H54 (cell line): ENCODE measurements at regions not wholly inside any gene's neighbourhood (a gene's known extent, or its start where the extent isn't known, plus 50 kb on each side); places are given as distances from the start of the nearest gene placed in this dataset.
A peak's percentile ranks its signal among the peaks of the same experiment; 100 is the strongest.

Experiments
- DNase-seq: peaks from one replicate; pipeline ENCODE4 v3.0.0; 2011; ENCODE audit warnings: low spot score, mixed read lengths; ENCODE audit not compliant: insufficient read length
- FAIRE-seq: peaks from 3 replicates; lab custom pipeline; 2011; peaks lifted over from hg19 to GRCh38; lab: Jason Lieb, UNC
- POLR2A ChIP-seq: IDR thresholded peaks from 2 replicates; pipeline ENCODE4 v1.6.1; 2011; ENCODE audit warnings: low read depth, mild to moderate bottlenecking, low read length

DNA sequence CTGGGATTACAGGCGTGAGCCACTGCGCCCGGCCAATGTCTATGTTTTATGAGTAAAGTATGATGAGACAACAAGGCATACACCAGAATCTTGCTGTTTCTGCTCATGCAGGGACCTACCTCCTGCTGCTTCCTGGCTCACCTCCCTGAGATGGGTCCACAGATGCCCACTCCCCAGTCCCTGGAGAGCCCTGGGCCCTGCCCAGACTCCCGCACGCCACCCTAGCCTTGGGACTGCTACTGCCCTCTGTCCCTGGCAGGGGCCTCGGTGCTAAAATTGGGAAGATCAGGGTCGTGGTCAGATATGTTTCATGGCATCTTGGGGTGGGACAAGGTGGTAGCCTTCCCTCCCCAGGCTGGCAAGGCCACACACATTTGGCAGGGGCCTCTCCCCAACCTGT lies 84.3 kb upstream of the BCOR start:
- FAIRE-seq (no peak), DNase-seq (no peak)
- no peak for TF ChIP-seq POLR2A

DNA sequence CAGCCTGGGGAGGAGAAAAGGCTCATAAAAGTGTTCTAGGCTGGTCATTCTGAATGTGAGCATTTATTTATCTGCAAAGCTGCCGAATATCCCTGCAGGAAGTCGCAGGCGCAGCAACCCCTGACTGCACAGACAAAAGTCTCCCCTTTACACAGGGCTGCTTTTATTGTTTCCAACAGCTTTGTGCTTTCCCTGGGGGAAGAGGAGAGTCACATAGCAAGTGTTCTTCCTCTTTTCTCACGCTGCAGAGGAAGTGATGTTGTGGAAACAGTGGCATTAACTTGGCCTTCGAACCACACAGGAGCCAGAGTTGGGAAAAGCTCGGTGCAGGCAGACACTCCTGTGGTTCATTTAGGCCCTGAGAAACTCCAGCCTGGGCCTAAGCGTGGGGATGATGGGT lies 81.5 kb upstream of the BCOR start:
- TF ChIP-seq POLR2A: no peak
- no peak for DNase-seq
- no peak for FAIRE-seq

DNA sequence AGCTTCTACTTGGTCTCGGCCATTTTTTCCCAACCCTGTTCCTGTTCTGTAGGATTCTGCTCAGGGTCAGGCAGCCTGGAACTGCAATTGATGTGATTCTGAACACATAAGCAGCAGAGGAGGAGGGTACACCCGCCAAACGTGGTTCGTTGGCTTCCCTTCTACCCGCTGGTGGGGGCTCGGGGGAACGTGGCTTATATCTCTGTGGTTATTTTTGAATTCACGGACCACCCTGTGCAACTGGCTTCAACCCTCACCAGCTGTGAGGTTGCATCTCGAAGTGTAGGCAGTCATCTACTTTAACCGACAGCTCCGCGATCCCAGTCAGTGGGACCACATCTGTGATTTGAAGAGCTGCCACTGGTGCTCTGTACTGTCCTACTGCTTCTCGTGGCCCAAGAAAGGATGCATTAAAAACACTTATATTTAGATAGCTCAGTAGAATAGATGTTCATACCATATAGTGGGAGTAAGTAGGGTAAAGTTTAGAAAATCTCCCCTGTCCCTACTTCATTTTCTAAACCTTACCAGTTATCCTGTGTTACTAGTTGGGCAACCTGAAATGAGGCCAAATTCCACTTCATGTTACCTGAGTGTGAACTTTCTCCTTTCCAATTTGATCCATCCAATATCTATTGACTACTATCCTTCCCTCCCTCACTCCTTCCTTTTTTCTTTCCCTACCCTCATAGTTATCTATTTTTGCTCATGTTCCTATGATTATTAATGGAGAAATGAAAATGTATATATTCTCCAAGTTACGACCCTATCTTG lies 80.4 kb upstream of the BCOR start:
- FAIRE-seq: no peak
- no peak for TF ChIP-seq POLR2A
- DNase-seq: no peak

DNA sequence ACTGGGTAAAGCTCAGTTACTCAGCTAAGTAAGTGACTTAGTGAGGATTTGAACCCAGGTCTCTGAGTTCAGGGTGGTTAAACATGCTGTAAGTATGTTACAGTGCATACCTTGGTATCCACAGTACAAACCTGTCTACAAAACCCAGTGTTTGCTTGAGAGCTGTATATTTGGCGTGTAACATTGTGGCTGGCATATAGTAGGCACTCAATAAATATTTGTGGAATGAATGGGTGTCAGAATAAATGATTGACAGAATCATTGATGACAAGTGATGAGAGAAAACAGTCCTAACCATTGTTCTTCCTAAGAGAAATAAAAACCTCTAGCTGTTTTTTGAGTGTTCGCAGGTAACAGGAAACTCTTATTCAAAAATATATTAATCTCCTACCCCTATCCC lies 79.7 kb upstream of the BCOR start:
- DNase-seq (no peak), FAIRE-seq (no peak)
- no peak for TF ChIP-seq POLR2A

DNA sequence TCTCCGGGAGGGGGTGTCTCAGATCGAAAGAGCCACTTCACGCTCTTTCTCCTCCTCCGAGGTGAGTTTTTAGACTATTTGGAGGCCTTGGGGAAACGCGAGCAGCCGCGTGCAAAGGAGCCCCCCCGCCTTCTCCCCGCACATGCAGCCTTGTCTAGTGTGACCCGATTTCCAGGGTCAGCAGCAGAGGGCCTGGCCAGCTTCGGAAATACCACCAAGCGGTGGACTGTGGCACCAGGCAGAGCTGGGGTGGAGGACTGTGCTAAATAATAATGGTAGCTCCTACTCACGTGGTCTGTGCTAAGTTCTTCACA lies 79.3 kb upstream of the BCOR start:
- DNase-seq: no peak
- TF ChIP-seq POLR2A: no peak
- FAIRE-seq: no peak

DNA sequence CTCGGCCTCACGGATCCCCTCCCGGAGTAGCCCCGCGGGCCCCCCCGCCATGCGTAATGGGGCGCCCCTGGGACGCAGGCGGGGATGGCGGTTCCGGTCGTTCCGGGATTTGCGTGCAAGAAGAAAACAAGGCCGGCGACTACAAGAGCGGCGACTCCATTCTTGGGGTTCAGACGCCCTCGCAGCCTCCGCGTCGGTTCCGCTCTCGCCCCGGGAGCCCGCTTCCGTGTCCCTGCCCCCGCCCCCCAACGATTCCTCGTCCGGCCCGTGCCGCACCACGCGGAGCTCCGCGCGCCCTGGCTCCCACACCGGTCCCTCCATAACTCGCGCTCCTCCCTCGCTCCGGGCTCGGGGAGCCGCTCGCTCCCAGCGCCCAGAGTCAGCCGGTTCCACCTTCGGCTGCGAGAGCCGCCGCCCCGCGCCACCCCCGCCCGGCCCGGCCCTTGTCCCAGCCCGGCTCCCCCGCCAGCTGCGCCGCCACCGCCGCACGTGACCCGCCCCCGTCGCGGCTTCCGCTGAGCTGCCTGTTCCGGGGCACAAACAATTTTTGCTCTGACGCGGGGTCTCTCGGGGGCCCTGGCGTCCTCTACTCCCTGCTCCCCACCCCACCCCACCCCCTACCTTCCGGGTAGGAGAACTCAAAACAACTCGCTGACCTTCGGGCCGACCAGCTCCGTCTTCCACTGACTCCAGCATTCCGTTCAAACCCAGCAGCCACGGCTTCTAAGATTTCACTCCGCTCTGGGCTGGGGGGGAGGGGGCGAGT lies 78.8 kb upstream of the BCOR start:
- no peak for DNase-seq
- no peak for TF ChIP-seq POLR2A
- FAIRE-seq: no peak

DNA sequence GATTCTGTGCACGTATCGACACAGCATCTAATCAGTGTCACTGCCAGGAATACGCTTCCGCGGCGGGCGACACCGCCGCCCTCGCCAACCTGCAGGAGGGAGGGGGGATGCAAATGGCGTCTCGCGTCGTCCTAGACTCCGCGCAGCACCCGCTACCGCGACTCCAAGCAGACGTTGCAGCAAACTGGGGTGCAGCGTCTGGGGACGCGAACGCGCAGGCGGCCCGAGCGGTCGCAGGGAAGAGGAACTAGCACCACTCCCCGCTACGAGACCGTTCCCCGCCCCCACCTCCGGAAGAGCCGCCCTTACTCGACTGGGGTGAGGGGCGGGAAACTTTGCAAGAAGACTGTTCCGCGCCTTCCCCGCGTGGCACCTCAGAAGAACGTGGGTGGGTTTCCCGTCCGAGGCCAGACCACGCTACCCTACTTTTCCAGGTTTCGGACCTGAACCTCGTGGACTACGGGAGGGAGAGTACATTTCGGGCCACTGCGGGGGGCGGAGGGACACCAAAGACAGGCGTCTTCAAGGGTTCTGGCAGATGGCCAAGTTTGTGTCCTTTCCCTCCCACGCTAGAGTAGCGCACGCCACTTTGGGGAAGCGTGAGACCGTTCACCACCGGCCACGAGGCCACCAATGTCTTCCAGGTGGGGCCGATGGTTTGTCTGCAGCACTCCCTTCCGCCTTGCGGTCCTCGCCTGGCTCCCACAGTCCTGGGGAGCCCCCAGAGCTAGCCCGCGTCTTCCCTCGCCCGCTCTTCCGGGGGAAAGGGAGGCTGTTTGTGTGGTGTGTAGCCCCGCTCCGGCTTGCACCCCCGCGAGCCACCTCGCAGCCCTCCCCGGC lies 78.0 kb upstream of the BCOR start:
- DNase-seq (no peak), FAIRE-seq (no peak)
- 0 out of 2 replicates have a peak, but pooled peaks have one; percentile 13 for TF ChIP-seq POLR2A

DNA sequence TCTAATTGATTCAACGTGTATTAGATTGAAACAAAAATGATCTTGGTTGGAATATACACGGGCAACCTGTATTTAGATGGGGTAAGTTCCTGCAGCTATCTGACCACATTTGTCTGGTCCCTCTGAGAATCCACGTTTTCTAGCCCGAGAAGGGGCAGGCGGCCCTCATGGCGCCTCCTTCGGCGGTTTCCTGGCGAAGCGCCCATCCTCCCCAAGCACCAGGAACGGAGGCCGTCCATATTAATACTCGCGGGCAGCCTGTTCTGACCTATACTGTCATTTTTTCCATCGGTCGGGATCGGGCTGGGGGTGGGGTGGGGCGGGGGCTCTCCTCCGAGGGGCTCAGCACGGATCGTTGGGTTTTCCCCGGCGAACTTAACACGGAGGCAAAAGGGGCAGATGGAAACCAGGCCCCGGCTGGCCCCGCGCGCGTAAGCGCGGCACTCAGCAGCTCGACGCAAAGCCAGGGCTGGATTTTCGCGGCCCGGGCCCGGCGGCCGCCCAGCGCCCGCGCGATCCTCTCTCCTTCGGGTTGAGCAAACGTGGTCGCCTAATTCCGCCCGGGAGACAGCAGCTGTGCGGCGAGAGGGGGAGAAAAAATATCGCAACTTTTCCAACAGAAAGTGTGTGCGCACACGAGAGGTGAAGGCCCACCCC lies 77.2 kb upstream of the BCOR start:
- TF ChIP-seq POLR2A: no peak
- no peak for FAIRE-seq
- DNase-seq: no peak

DNA sequence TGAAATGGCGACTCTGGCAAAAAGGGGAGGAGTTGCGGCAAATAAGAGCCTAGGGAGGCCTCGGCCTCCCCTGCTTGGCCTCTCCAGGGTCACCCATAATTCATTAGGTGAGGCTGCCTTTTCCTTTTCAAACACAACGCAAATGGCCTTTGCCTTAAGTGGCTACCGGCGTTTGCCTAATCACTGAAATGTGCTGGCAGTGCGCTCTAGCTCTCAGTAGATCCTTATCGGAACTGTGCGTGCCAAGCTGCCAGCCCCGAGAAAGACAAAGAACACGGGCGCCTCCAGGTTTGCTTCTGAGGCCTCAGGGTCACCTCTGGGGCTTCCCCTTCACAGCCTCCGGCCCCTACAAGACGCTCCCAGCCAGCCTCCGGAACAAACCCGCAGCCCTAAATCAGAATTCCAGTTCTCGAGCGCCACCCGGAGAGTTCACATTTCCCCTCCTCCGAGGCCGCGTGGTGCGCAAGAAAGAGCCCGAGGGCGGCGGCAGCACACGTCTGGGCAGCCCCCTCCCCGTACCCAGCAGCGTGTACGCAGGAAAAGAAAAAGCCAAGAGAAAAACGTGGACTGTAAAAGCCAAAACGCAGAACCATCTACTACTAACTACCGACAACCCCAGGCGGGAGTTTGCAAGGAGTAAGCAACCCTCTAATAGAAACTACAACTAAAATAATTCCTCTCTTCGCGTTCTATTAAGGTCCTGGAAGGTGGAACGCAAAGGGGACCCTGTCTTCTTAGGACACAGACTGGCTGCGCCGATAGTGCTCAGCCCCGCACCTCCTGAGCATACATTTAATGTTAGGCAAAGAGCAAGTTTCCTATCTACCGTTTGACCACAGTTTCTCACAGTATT lies 76.5 kb upstream of the BCOR start:
- no peak for DNase-seq
- no peak for FAIRE-seq
- no peak for TF ChIP-seq POLR2A

DNA sequence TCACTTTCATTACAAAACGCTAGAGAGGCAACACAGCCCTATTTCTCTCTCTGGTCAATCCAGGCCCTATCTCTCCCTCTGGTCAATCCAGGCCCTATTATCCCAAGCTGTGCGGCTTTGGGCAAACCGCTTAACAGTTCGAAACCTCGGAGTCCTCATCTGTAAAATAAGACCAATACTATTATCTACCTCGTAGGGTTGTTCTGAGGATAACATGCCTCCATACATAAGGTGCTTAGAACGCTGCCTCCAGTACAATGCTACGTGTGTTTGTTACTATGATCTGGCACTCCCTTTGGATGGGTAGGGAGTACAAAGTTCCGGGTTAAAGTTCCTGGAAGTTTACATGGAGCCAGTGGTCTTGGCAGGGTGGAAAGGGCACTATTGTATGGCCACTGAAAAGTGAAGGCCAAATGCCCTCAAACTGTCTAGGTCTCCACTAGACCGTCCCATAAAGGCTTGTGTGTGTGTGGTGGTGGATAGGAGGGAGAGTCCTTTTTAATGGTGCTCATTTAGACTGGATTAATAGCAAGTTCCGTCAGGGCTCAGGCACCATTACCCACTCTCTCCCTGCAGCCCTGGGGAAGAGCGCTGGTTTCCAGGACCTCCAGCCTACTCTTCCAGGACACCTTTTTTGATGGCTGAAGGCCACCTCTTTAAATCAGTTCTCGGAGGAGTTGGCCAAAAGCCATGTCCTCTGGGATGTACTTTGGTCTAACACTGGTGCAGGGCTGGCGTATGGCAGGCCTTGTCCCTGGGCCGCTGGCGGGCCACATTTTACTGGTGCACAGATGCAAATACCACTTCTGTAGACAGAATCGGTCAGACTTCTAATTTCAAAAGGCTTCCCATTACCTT lies 75.6 kb upstream of the BCOR start:
- no peak for TF ChIP-seq POLR2A
- DNase-seq (no peak), FAIRE-seq (no peak)

DNA sequence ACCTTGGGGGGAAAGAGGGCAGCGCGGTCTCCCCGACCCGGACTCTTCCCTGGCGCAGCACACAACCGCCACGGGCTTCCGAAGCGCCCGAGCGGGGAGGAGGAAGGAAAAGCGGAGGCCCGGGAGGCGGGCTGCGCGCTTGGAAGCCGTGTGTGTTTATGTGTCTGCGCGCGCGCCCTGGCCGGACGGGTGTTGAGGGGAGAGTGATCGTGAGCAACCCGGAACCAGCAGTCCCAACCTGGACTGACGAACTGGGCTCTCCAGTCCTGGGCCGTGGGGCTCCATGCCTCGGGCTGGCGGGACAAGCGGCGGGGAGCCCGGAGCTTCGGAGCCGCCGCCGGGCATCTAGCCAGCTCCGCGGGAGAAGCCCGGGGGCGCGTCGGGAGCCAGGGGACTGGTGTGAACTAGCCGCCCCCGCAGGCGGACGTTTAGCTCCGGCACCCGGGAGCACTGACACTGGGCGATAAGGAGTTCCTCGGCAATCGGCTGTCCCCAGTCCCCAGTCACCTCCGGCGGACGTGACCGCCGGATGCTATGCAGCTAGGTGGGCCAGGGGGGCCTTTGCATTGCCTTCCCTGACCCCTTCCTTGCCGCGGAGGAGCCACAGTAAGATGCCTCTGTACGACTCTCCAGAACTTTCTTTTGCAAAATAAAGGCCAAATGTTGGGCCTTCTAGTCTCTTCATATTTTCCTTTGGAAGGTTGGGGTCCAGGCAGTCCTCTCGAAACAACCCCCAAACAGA lies 74.8 kb upstream of the BCOR start:
- FAIRE-seq (no peak), DNase-seq (no peak)
- TF ChIP-seq POLR2A: no peak
